Gastrocnemius medialis (tissue), 4 donors: ENCODE measurements at regions not wholly inside any gene's neighbourhood (a gene's known extent, or its start where the extent isn't known, plus 50 kb on each side); places are given as distances from the start of the nearest gene placed in this dataset.

Experiments used
- POLR2A ChIP-seq, 2 donors: fragments of 450-650 bp; IDR thresholded peaks; one replicate each; pipeline ENCODE4 v1.6.1; 2017; ENCODE audit warnings: antibody characterized with exemption in 2 of 2, mild to moderate bottlenecking in 2 of 2, moderate library complexity in 2 of 2
- TF ChIP-seq, protein P1 (sequence below), 5 experiments: fragments of 450-650 bp in 3 of 5; fragments of 200-600 bp in 2 of 5; sonication (generic) in 2 of 5; IDR thresholded peaks in 4 of 5; conservative IDR thresholded peaks in 1 of 5; 1 replicate in 4 of 5; 2 replicates in 1 of 5; pipeline ENCODE4 v1.5.1; 2016 to 2019; ENCODE audit warnings: antibody characterized with exemption in 5 of 5, mild to moderate bottlenecking in 3 of 5, moderate library complexity in 3 of 5

GRCh38 chr3:110436209-110436608 is 635.4 kb upstream of the NECTIN3 start:
- no peak for TF ChIP-seq POLR2A (IDR thresholded peaks at IDR 0.05)
- TF ChIP-seq, protein P1, sequence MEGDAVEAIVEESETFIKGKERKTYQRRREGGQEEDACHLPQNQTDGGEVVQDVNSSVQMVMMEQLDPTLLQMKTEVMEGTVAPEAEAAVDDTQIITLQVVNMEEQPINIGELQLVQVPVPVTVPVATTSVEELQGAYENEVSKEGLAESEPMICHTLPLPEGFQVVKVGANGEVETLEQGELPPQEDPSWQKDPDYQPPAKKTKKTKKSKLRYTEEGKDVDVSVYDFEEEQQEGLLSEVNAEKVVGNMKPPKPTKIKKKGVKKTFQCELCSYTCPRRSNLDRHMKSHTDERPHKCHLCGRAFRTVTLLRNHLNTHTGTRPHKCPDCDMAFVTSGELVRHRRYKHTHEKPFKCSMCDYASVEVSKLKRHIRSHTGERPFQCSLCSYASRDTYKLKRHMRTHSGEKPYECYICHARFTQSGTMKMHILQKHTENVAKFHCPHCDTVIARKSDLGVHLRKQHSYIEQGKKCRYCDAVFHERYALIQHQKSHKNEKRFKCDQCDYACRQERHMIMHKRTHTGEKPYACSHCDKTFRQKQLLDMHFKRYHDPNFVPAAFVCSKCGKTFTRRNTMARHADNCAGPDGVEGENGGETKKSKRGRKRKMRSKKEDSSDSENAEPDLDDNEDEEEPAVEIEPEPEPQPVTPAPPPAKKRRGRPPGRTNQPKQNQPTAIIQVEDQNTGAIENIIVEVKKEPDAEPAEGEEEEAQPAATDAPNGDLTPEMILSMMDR (IDR thresholded peaks at IDR 0.05 in 4 of 5, conservative IDR thresholded peaks at IDR 0.05 in 1 of 5), result no peak
